Memory B cell (primary cell): ENCODE measurements at regions not wholly inside any gene's neighbourhood (a gene's known extent, or its start where the extent isn't known, plus 50 kb on each side); places are given as distances from the start of the nearest gene placed in this dataset.

Experiments
- ATAC-seq: fragments of 150-1000 bp; cut with Tn5 transposase; 2 replicates; pipeline ENCODE4 v1.10.0; 2021; ENCODE audit warnings: low read depth, mild to moderate bottlenecking, moderate library complexity
- DNase-seq, 2 donors: peaks; one replicate each; pipeline ENCODE4 v3.0.0; 2022; ENCODE audit warnings: low spot score in 2 of 2
- H3K27ac Mint-ChIP-seq: one replicate; pipeline ENCODE4 v1.8.0; 2022; ENCODE audit warnings: mild to moderate bottlenecking, moderate library complexity, mixed read lengths
- H3K27me3 Mint-ChIP-seq: one replicate; pipeline ENCODE4 v1.8.0; 2022; ENCODE audit warnings: mixed read lengths
- H3K36me3 Mint-ChIP-seq: one replicate; pipeline ENCODE4 v1.8.0; 2022; ENCODE audit warnings: mild to moderate bottlenecking, mixed read lengths
- H3K4me1 Mint-ChIP-seq: one replicate; pipeline ENCODE4 v1.8.0; 2022; ENCODE audit warnings: mixed read lengths
- H3K4me3 Mint-ChIP-seq: one replicate; pipeline ENCODE4 v1.8.0; 2022; ENCODE audit warnings: mild to moderate bottlenecking, moderate library complexity, mixed read lengths
- H3K9me3 Mint-ChIP-seq: one replicate; pipeline ENCODE4 v1.8.0; 2022; ENCODE audit warnings: mixed read lengths

- H3K27ac Mint-ChIP-seq: no peak overlapping the region
- no peaks in the 10 kb centered on the region for H3K9me3 Mint-ChIP-seq
- H3K27me3 Mint-ChIP-seq: no peaks in the 10 kb centered on the region
- peaks cover 10% of the 10 kb centered on the region for H3K4me1 Mint-ChIP-seq
- H3K36me3 Mint-ChIP-seq: no peaks in the 10 kb centered on the region
- no peak for ATAC-seq
- DNase-seq: no peak
- no peak overlapping the region for H3K4me3 Mint-ChIP-seq
Observed at GRCh38 chr13:40220299-40220935, 446.0 kb downstream of the FOXO1 start.

GRCh38 chr13:40221131-40221459 is 445.3 kb downstream of the FOXO1 start:
- Mint-ChIP-seq H3K4me3 (no peak overlapping the region), H3K36me3 (no peaks in the 10 kb centered on the region), H3K27me3 (no peaks in the 10 kb centered on the region), H3K9me3 (no peaks in the 10 kb centered on the region), H3K27ac (no peak overlapping the region), H3K4me1 (peaks cover 7% of the 10 kb centered on the region)
- no peak for DNase-seq
- ATAC-seq: no peak

GRCh38 chr13:40221460-40222201 is 444.8 kb downstream of the FOXO1 start:
- no peak overlapping the region for H3K27ac Mint-ChIP-seq
- no peak for DNase-seq
- H3K9me3 Mint-ChIP-seq: no peaks in the 10 kb centered on the region
- H3K4me3 Mint-ChIP-seq: no peak overlapping the region
- no peaks in the 10 kb centered on the region for H3K27me3 Mint-ChIP-seq
- H3K4me1 Mint-ChIP-seq: peaks cover 6% of the 10 kb centered on the region
- H3K36me3 Mint-ChIP-seq: no peaks in the 10 kb centered on the region
- no peak for ATAC-seq

GRCh38 chr13:40223585-40223984 is 442.9 kb downstream of the FOXO1 start:
- no peaks in the 10 kb centered on the region for H3K9me3 Mint-ChIP-seq
- H3K4me3 Mint-ChIP-seq: no peak overlapping the region
- DNase-seq (no peak), ATAC-seq (no peak)
- H3K27ac Mint-ChIP-seq: no peak overlapping the region
- H3K36me3 Mint-ChIP-seq: no peaks in the 10 kb centered on the region
- peaks cover 6% of the 10 kb centered on the region for H3K4me1 Mint-ChIP-seq
- H3K27me3 Mint-ChIP-seq: no peaks in the 10 kb centered on the region

- Mint-ChIP-seq H3K27ac (no peak overlapping the region), H3K4me3 (no peak overlapping the region), H3K4me1 (no peaks in the 10 kb centered on the region), H3K36me3 (no peaks in the 10 kb centered on the region), H3K27me3 (no peaks in the 10 kb centered on the region), H3K9me3 (no peaks in the 10 kb centered on the region)
- ATAC-seq: no peak
- no peak for DNase-seq
Observed at GRCh38 chr13:40228496-40228895, 437.9 kb downstream of the FOXO1 start.

GRCh38 chr13:40228990-40229389 is 437.5 kb downstream of the FOXO1 start:
- no peak overlapping the region for H3K4me3 Mint-ChIP-seq
- no peaks in the 10 kb centered on the region for H3K27me3 Mint-ChIP-seq
- DNase-seq: no peak
- no peak for ATAC-seq
- no peaks in the 10 kb centered on the region for H3K36me3 Mint-ChIP-seq
- H3K27ac Mint-ChIP-seq: no peak overlapping the region
- H3K9me3 Mint-ChIP-seq: no peaks in the 10 kb centered on the region
- no peaks in the 10 kb centered on the region for H3K4me1 Mint-ChIP-seq

- no peak for ATAC-seq
- H3K27ac Mint-ChIP-seq: no peak overlapping the region
Observed at GRCh38 chr13:40230833-40231266, 435.6 kb downstream of the FOXO1 start.

GRCh38 chr13:40231311-40231710 is 435.1 kb downstream of the FOXO1 start:
- Mint-ChIP-seq H3K36me3 (no peaks in the 10 kb centered on the region), H3K4me1 (no peaks in the 10 kb centered on the region), H3K27ac (no peak overlapping the region), H3K9me3 (no peaks in the 10 kb centered on the region), H3K4me3 (no peak overlapping the region), H3K27me3 (no peaks in the 10 kb centered on the region)
- DNase-seq (no peak), ATAC-seq (no peak)

More at GRCh38 chr13:40230833-40231266, 435.6 kb downstream of the FOXO1 start:
- no peaks in the 10 kb centered on the region for H3K36me3 Mint-ChIP-seq
- no peak for DNase-seq
- H3K4me3 Mint-ChIP-seq: no peak overlapping the region
- no peaks in the 10 kb centered on the region for H3K27me3 Mint-ChIP-seq
- no peaks in the 10 kb centered on the region for H3K9me3 Mint-ChIP-seq
- no peaks in the 10 kb centered on the region for H3K4me1 Mint-ChIP-seq

- no peaks in the 10 kb centered on the region for H3K9me3 Mint-ChIP-seq
- DNase-seq: no peak
- no peaks in the 10 kb centered on the region for H3K27me3 Mint-ChIP-seq
- H3K4me1 Mint-ChIP-seq: no peaks in the 10 kb centered on the region
- H3K4me3 Mint-ChIP-seq: no peak overlapping the region
- H3K27ac Mint-ChIP-seq: no peak overlapping the region
- no peak for ATAC-seq
- no peaks in the 10 kb centered on the region for H3K36me3 Mint-ChIP-seq
Observed at GRCh38 chr13:40231751-40232150, 434.7 kb downstream of the FOXO1 start.

GRCh38 chr13:40232311-40233040 is 434.0 kb downstream of the FOXO1 start:
- ATAC-seq (no peak), DNase-seq (no peak)
- Mint-ChIP-seq H3K4me1 (no peaks in the 10 kb centered on the region), H3K27ac (no peak overlapping the region), H3K27me3 (no peaks in the 10 kb centered on the region), H3K4me3 (no peak overlapping the region), H3K36me3 (no peaks in the 10 kb centered on the region), H3K9me3 (no peaks in the 10 kb centered on the region)

- no peaks in the 10 kb centered on the region for H3K4me1 Mint-ChIP-seq
- DNase-seq (no peak), ATAC-seq (no peak)
- H3K27ac Mint-ChIP-seq: no peak overlapping the region
- H3K27me3 Mint-ChIP-seq: no peaks in the 10 kb centered on the region
- H3K9me3 Mint-ChIP-seq: no peaks in the 10 kb centered on the region
- H3K4me3 Mint-ChIP-seq: no peak overlapping the region
- H3K36me3 Mint-ChIP-seq: no peaks in the 10 kb centered on the region
Observed at GRCh38 chr13:40233731-40234195, 432.7 kb downstream of the FOXO1 start.

GRCh38 chr13:40235160-40235796 is 431.2 kb downstream of the FOXO1 start:
- ATAC-seq (no peak), DNase-seq (no peak)
- H3K9me3 Mint-ChIP-seq: no peaks in the 10 kb centered on the region
- no peak overlapping the region for H3K4me3 Mint-ChIP-seq
- H3K4me1 Mint-ChIP-seq: no peaks in the 10 kb centered on the region
- H3K27ac Mint-ChIP-seq: no peak overlapping the region
- no peaks in the 10 kb centered on the region for H3K27me3 Mint-ChIP-seq
- no peaks in the 10 kb centered on the region for H3K36me3 Mint-ChIP-seq

GRCh38 chr13:40236566-40237168 is 429.8 kb downstream of the FOXO1 start:
- H3K36me3 Mint-ChIP-seq: no peaks in the 10 kb centered on the region
- no peaks in the 10 kb centered on the region for H3K4me1 Mint-ChIP-seq
- DNase-seq: no peak
- no peak overlapping the region for H3K4me3 Mint-ChIP-seq
- no peak overlapping the region for H3K27ac Mint-ChIP-seq
- H3K9me3 Mint-ChIP-seq: no peaks in the 10 kb centered on the region
- ATAC-seq: no peak
- no peaks in the 10 kb centered on the region for H3K27me3 Mint-ChIP-seq

- no peak overlapping the region for H3K27ac Mint-ChIP-seq
- H3K4me3 Mint-ChIP-seq: no peak overlapping the region
- peaks cover 2% of the 10 kb centered on the region for H3K27me3 Mint-ChIP-seq
- no peak for DNase-seq
- H3K9me3 Mint-ChIP-seq: no peaks in the 10 kb centered on the region
- H3K36me3 Mint-ChIP-seq: no peaks in the 10 kb centered on the region
- ATAC-seq: no peak
- H3K4me1 Mint-ChIP-seq: no peaks in the 10 kb centered on the region
Observed at GRCh38 chr13:40238761-40239160, 427.7 kb downstream of the FOXO1 start.
